GM21576 (cell line): ENCODE measurements at regions not wholly inside any gene's neighbourhood (a gene's known extent, or its start where the extent isn't known, plus 50 kb on each side); places are given as distances from the start of the nearest gene placed in this dataset.
"Not testable (repeated sequence)": the region's sequence is repeated elsewhere in the genome, so short reads cannot be mapped to it uniquely, and the experiment has no call there.

Experiments used
- ATAC-seq: cut with Tn5 transposase; IDR thresholded peaks from one replicate; pipeline ENCODE4 v1.9.1; 2021; ENCODE audit warnings: mild to moderate bottlenecking, moderate library complexity; ENCODE audit not compliant: unreplicated experiment

DNA sequence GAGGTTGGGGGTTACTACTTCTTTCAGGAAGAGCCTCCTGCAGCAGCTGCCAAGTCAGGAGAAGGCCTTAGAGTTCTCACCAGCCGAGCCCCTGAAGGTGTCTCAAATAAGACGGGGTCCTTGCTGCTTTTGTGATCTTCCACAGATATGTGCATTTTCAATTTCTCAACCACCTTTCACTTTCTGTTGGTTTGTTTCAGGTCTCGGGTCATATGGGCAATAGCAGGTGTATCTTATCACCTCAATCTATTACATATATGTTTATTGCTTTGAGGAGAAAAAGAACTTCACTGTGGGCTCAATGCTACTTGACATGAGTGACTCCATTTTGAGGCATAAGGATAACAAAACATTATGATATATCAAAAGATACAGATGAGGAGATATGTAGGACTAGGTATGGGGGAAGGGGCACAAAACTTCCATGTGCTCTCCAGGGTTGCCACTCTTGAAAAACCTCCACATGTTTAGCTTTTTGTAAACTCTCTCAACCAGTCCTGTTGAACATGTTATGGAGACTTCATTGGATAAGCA lies 1171.4 kb upstream of the ADGRL2 start:
- ATAC-seq: no peak

DNA sequence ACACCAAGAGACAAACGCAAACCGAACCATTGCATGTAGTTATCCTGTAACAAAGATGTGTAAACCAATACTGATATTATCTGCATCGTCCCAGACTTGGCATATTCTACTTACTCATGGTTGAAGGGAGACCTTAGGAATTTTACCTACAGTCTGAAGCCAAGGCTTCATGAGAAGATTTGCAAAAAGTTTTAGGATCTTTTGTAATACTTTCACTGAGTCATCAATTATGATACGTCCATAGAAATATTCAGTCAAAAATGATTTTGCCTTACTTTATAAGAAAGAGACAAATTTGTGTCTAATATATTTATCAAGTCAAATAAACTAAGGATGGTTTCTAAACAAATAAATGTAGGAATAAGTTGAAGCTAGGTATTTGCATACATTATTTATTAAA lies 1176.1 kb upstream of the ADGRL2 start:
- no peak for ATAC-seq

DNA sequence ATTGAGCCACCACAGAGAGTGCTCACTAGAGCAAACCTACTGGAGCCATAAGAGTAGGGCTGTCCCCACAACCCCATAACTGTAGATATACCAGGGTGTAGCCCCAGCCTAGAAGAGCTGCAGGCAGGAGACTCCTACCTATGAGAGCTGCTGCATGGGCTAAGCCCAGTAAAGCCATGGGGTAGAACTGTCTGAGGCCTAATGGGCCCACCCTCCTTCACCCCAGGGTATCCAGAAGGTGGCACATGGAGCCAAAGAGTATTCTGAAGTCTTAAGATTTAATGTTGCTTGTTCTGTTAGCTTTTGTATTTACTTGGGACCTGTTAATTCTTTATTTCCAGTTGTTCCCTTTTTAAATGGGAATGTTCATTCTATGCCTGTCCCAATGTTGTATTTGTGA lies 1193.7 kb upstream of the ADGRL2 start:
- no peak for ATAC-seq

DNA sequence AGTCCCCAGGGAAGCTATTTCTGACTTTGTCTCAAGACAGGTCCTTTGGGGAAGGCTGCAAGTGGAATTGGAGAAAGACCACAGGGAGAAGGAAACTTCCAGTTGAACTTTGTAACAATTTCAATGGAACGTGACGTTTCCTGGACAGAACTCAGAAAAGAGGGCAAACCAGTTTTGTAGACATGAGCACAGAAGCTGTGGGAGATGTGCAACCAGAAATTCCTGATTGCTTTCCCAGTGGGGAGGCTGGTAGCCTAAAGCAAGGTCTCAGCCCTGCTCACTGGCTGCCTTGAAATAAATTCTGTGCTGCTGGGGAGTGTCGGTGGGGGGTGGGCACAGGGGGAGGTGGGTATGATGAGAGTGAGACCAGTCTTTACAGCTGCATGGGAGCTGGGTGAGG lies 1206.7 kb upstream of the ADGRL2 start:
- ATAC-seq: no peak

DNA sequence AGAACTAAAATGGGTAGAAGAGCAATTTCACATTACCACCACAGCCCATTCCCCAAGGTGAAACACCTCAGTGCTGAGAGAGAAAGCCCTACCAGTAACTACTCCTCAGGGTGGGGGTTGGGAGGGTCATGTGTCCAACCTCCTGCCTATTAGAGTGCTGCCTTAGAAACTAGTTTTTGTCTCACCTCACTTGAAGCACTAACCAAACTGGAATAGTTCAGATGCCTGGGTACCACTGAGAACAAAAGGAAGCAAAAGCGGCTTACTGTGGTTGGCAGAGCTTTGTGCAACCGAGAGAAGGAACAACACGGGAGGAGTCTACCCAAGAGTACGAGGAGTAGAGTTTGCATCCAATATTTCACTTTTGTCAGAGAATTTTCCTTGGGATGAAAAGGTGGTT lies 1207.5 kb upstream of the ADGRL2 start:
- no peak for ATAC-seq

DNA sequence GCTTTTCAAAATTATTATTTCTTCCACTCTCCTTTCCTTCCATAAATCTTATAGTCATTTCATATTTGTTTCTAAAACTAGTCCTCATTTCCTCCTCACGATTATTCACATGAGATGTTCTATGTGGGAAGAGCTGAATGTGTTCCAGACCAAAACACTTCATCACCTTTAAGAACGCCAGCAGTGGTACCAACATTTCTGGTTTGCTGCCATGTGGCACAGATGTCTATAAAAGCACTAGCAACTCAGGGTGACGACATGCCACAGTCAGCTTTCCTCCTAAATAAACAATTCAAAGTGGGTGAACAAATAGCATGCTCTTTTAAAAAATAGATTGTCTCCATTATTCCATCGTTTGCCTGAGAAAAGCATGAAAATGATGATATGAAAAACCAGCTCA lies 1217.8 kb upstream of the ADGRL2 start:
- ATAC-seq: no peak

DNA sequence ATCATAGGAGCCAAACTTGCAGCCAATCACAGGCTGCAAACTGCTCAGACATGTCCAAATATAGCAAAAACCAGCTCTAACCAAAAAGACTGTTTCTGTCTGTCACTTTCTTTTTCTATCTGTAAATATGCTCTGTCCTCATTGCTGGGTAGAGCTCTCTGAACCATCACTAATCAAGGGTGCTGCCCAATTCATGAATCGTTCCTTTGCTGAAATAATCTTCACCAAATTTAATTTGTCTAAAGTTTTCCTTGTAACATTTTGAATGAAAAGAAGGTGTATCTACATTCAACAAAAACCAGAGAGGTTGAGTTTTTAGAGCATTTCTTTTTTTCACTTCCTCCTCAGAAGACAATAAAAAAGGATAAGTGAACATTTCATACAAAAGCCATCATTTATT lies 1221.7 kb upstream of the ADGRL2 start:
- no peak for ATAC-seq

DNA sequence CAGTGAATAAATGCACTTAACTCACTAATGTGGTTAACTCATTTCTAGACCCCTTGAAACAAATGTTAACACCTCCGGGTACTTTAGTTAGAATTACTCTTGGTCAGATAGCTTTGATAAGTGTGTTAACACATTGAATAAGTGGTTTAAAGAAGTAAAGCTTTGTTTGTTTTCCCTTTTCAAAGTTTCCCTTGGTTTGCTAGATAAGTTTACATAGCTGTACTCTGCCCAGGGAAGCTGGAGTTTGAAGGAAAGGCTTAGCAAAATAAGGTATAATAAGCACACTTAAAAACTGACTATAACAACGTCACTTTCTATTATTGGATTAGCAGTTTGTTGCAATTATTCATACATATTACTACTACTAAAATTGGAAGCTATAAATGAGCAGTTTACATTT lies 1233.9 kb upstream of the ADGRL2 start:
- ATAC-seq: no peak

DNA sequence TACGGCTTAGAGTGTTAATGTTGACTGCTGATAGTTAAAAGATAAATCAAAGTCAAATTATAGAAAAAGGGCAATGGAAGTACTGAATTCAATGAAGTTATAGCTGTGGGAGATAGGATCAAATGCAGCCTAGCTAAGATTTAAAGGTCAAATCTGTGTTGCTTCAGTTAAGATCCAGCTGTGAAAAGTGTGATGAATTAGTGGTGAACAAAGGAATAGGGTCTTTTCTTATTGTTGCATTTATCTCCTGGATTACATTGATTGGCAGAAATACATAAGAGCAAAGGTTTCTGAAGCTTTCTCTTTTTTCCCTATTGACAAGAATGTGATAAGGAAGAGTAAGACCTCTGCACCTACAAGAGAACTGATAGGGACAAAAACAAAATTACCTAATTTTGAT lies 1234.6 kb upstream of the ADGRL2 start:
- no peak for ATAC-seq

DNA sequence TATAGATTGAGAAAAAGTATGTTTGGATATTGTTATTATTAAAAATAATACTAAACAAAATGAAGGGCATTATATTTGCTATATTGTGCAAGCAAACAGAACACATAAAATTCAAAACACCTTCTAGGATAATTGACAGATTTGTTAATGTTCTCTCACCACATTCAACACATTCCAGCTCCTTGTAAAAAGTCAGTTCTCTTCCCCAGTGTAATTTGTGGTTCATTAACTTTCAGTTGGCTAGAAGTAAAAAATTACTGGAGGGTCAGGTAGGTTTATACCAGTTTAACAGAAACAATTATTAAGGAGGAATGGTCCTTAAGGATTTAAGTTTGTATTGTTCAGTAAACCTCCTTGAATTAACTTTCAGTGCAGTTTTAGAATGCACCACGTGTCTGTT lies 1235.3 kb upstream of the ADGRL2 start:
- ATAC-seq: no peak

DNA sequence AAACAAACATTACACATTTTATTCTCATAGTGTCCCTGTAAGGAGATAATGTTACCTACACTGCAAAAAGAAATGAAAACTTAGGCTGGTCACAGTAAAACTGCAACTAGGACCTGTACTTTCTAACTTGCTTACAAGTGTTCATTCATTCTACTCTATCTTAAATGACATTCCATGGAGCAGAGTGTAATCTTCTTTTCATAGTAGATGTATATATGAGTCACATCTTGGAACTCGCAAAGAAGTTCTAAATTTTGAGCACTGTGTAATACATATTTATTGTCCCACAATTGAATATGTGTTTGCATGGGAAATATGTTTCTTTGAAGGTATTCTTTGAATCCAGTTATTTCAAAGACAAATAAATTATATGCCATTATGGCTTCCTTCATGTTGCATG lies 1258.5 kb upstream of the ADGRL2 start:
- ATAC-seq: no peak

DNA sequence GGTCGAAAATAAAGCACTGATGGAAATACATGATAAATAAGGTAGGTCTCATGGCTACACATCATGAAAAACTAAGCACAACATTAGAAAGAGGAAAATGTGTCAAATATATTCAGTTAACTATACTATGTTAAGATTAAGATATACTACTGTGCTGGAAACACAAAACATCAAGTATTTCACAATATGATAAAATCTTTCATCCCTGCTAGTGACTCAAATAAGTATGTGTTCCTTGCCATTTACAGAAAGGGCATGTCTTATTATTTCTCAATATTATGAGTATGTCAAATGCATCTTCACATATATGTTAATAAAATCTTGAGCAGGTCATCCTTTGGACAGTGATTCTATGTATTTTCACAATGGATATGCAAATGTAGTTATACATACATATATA lies 1260.1 kb upstream of the ADGRL2 start:
- no peak for ATAC-seq

DNA sequence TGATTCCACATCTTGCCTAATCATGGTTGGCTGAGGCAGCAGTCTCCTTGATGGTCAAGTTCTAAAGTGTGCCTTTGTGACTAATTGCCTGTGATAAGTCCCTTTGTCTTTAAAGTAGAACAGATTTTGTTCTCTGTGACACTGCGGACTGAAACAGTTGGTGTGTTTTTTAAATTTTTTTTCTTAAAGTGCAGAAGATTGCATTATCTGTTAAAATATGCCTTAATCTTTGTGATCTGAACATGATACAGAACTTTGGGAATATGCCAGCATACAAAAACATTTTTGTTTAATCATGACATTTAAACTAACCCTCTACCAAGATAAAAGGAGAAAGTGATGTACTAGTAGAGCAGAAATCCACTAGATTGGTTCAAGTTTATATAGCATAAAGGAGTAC lies 1260.6 kb upstream of the ADGRL2 start:
- ATAC-seq: no peak

DNA sequence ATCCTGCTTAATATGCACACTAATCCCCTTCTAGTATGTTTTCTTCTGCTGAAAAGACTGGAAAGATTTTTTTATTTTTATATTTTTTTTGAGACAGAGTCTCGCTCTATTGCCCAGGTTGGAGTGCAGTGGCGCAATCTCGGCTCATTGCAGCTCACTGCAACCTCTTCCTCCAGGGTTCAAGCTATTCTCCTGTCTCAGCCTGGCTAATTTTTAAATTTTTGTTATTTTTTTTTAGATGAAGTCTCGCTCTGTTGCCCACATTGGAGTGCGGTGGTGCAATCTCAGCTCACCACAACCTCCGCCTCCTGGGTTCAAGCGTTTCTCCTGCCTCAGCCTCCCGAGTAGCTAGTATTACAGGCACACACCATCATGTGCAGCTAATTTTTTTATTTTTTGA lies 1261.4 kb upstream of the ADGRL2 start:
- not testable (repeated sequence) for ATAC-seq

DNA sequence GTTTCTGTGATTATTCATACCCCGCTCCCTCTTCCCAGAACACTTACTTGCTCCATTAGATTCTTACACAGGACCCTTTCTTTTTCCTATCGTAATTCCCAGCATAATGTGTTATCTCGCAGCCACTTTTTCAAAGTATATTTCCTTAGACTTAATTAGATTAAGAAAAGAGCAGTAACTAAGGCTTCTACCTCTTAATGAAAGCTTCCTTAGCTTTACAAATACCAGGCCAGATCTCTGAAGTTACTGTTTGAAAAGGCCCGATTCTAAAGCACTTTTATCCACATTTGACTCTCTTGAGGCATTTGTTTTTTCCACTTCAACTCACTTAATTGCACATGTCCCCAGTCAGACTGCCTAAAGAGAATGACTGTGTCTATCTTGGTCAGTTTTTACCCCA lies 1264.3 kb upstream of the ADGRL2 start:
- no peak for ATAC-seq

DNA sequence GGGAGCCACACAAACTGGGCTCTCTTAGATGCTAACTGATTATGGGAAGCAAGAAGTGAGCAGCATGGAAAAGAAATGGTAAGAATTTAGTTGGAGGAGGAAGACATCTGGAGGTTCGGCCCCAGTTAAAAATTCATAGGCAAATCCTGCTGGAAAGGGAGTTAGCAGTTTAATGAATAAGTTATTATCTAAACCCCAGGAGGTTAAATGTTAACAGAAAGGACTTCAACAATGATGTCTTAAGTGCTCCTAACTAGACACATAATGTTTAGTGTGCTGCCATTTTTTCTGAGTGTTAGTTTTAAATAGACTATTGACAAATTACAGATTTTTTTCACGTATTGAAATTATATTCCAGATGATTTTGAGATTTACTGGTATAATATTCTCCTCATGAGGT lies 1265.3 kb upstream of the ADGRL2 start:
- ATAC-seq: no peak

DNA sequence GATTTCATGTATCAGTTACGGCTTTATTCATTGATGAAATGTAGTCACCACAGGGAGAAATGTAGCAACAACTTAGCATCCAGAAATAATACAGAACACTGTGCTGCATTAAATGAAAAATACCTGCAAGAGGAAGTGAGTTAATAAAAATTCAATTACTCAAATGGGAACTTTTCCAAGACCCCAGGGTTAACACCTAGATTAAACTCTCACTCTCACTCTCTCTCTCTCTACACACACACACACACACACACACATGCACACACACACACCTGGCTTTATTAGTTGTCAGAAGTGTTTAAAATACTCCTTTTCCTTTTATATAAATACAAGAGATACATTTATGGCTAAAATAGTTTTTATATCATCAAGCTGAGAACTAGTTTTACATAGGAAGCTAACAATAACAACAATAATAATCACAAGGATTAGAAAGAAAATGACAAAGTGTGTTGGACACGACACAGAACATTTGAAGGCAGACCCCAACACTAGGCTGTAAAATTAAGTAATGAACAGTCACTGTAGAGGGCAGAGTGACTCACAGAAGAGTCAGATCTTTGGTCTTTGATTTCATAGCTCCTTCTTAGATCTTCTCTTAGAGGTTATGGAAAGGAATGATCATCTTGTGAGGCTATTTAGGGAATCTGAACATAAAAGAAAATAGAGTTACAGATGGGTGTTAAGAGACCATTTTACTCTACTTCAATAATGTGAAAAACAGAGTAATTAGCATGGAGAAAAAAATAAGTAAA lies 1266.0 kb upstream of the ADGRL2 start:
- no peak for ATAC-seq

DNA sequence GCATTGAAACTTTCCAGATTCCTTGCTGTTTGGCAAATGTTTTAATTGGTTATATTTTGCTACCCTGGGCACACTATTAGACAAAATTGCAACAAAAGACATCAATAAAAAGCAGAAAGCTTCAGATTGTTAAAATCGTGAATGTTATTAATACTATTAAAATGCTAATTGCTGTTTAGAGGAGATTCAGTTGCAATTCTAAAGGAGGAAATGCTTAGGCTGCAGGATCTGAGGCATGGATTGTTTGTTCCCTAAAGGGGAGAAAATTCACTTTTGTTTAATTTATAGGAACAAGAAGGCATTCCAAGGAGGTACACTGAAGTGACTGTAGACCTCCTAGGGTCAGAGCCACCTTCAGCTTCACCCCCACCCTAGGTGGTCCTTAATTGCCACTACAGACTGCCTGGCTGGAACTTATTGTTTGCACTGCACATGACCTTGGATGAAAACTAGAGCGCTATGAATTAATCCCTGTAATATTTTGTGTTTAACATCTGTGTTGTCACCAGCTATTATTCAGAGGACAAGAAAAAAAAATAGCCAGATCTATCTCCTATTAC lies 1266.9 kb upstream of the ADGRL2 start:
- ATAC-seq: no peak

DNA sequence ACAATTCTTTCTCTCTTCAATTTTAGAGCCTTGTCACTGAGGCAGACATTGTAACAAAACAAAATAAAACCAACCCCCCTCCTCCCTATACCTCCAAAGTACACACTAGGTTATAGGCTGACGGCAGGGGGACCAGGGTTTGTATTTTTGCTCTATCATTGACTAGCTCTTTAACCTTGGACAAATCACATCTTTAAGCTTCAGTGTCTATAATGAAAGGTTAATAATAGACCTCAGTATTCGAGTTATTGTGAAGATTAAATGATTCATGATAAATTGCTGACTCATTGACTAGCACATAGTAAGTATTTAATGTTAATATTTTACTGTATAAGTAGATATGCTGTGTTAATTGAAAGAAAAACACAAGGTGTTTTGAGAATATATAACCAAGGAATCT lies 1267.6 kb upstream of the ADGRL2 start:
- ATAC-seq: no peak

DNA sequence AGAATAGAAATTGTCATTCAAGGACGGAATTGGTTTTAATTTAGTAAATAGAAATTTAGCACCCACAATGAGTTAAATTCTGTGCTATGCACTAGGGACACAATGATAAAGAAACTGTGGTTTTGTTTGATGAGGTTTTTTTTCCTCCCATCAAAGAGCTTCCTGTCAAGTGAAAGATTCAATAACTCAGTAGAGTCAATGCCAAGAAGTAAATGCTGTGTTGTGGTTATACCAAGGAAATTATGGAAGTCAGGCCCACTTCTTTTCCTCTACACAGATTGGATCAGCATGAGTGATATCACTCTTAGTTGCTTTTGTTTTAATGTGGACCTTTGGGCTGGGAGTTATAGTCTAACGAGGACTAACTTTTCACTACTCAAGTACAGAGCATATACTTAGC lies 1269.6 kb upstream of the ADGRL2 start:
- ATAC-seq: no peak

DNA sequence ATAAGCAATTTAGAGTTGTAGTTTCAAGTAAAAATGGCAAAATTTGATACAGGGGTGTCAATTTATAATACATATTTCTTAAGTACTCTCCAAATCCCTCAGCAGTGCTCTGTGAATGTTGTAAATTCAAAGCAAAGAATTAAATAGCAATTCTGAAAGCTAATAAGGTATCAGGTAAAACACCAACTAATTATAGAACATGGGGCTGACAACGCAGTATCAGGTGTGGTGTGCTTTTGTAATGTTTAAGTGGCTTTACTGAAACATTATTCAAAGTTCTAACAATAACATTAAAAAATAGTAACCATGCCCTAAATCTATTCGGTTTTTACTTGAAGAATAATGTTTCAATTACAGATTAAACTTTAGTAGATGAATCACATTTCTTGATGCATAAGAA lies 1271.2 kb upstream of the ADGRL2 start:
- ATAC-seq: no peak

DNA sequence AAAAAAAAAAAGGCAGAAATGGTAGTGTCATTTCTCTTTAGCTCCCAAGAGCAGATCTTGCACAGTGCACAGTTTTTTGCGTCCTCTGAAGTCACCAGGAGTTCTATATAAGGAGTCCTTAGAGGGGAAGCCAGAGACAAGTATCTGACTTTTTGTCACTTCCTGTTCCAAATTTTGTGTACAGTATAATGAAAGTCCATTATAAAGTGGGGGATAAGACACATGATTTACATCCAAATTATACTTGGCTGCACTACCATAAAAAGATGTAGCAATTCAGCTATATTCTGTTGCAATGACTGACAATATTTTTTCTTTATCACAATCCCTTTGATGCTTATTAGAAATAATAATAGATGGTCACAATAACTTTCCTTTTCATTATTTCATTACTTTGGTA lies 1276.9 kb upstream of the ADGRL2 start:
- ATAC-seq: no peak

DNA sequence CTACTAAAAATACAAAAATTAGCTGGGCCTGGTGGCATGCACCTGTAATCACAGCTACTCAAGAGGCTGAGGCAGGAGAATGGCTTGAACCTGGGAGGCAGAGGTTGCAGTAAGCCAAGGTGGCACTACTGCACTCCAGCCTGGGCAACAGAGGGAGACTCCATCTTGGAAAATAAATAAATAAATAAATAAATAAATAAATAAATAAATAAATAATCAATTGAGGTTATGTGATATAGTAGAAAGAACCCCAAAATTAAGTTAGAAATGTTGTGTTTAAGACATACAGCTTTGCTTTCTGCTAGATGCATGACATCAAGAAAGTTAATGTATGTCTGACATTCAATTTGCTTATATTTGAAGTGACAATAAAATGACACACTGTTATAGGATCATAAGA lies 1277.7 kb upstream of the ADGRL2 start:
- ATAC-seq: not testable (repeated sequence)
